GM19240 (cell line): ENCODE measurements at regions not wholly inside any gene's neighbourhood (a gene's known extent, or its start where the extent isn't known, plus 50 kb on each side); places are given as distances from the start of the nearest gene placed in this dataset.

ENCODE experiments used
- DNase-seq: peaks from one replicate; pipeline ENCODE4 v3.0.0; 2011; ENCODE audit warnings: low spot score; ENCODE audit not compliant: insufficient read length

- DNase-seq = no peak
Observed at GRCh38 chr7:82494420-82494819, 50.8 kb upstream of the CACNA2D1 start.
